T-helper 1 cell treated with Interleukin-12 subunit alpha and Interleukin-12 subunit beta and Interleukin-4 antibody, amounts not matched to agents 30 μg/mL and 1 μg/mL, for 36 hours (primary cell): ENCODE measurements at regions not wholly inside any gene's neighbourhood (a gene's known extent, or its start where the extent isn't known, plus 50 kb on each side); places are given as distances from the start of the nearest gene placed in this dataset.

ENCODE experiments used
- H3K27ac Mint-ChIP-seq: one replicate; pipeline ENCODE4 v1.8.0; 2021; ENCODE audit warnings: mild to moderate bottlenecking, mixed read lengths
- H3K27me3 Mint-ChIP-seq: one replicate; pipeline ENCODE4 v1.8.0; 2021; ENCODE audit warnings: low read depth, mixed read lengths
- H3K36me3 Mint-ChIP-seq: one replicate; pipeline ENCODE4 v1.8.0; 2021; ENCODE audit warnings: low read depth, mixed read lengths
- H3K4me1 Mint-ChIP-seq: one replicate; pipeline ENCODE4 v1.8.0; 2021; ENCODE audit warnings: low read depth, mixed read lengths
- H3K4me3 Mint-ChIP-seq: one replicate; pipeline ENCODE4 v1.8.0; 2021; ENCODE audit warnings: mild to moderate bottlenecking, moderate library complexity, mixed read lengths
- H3K9me3 Mint-ChIP-seq: one replicate; pipeline ENCODE4 v1.8.0; 2021; ENCODE audit warnings: mixed read lengths

- Mint-ChIP-seq H3K9me3 (no peaks in the 10 kb centered on the region), H3K27ac (no peak overlapping the region)
Observed at GRCh38 chr18:71902482-71902881, 641.7 kb downstream of the CBLN2 start.

GRCh38 chr18:71899707-71900472 lies 644.3 kb downstream of the CBLN2 start:
- H3K27ac Mint-ChIP-seq = no peak overlapping the region

More at GRCh38 chr18:71902482-71902881, 641.7 kb downstream of the CBLN2 start:
- H3K36me3 Mint-ChIP-seq = no peaks in the 10 kb centered on the region
- no peak overlapping the region for H3K4me3 Mint-ChIP-seq
- no peaks in the 10 kb centered on the region for H3K27me3 Mint-ChIP-seq
- H3K4me1 Mint-ChIP-seq = no peaks in the 10 kb centered on the region

GRCh38 chr18:71899183-71899582 lies 645.0 kb downstream of the CBLN2 start:
- Mint-ChIP-seq H3K36me3 (no peaks in the 10 kb centered on the region), H3K27ac (no peak overlapping the region), H3K4me1 (no peaks in the 10 kb centered on the region), H3K4me3 (no peak overlapping the region), H3K27me3 (no peaks in the 10 kb centered on the region), H3K9me3 (no peaks in the 10 kb centered on the region)

More at GRCh38 chr18:71899707-71900472, 644.3 kb downstream of the CBLN2 start:
- no peaks in the 10 kb centered on the region for H3K9me3 Mint-ChIP-seq
- H3K27me3 Mint-ChIP-seq = no peaks in the 10 kb centered on the region
- no peaks in the 10 kb centered on the region for H3K4me1 Mint-ChIP-seq
- H3K4me3 Mint-ChIP-seq = no peak overlapping the region
- no peaks in the 10 kb centered on the region for H3K36me3 Mint-ChIP-seq

- Mint-ChIP-seq H3K4me1 (no peaks in the 10 kb centered on the region), H3K27ac (no peak overlapping the region), H3K27me3 (no peaks in the 10 kb centered on the region), H3K36me3 (no peaks in the 10 kb centered on the region), H3K9me3 (no peaks in the 10 kb centered on the region), H3K4me3 (no peak overlapping the region)
Observed at GRCh38 chr18:71887509-71887908, 656.6 kb downstream of the CBLN2 start.

GRCh38 chr18:71878226-71878625 lies 665.9 kb downstream of the CBLN2 start:
- Mint-ChIP-seq H3K36me3 (no peaks in the 10 kb centered on the region), H3K9me3 (peaks cover 3% of the 10 kb centered on the region), H3K27me3 (no peaks in the 10 kb centered on the region), H3K4me3 (no peak overlapping the region), H3K27ac (no peak overlapping the region), H3K4me1 (no peaks in the 10 kb centered on the region)

GRCh38 chr18:71873695-71874094 lies 670.4 kb downstream of the CBLN2 start:
- Mint-ChIP-seq H3K4me3 (no peak overlapping the region), H3K9me3 (peaks cover 3% of the 10 kb centered on the region), H3K27ac (no peak overlapping the region), H3K4me1 (no peaks in the 10 kb centered on the region), H3K36me3 (no peaks in the 10 kb centered on the region), H3K27me3 (no peaks in the 10 kb centered on the region)

- Mint-ChIP-seq H3K9me3 (no peaks in the 10 kb centered on the region), H3K27ac (no peak overlapping the region), H3K4me3 (no peak overlapping the region), H3K4me1 (no peaks in the 10 kb centered on the region), H3K27me3 (no peaks in the 10 kb centered on the region), H3K36me3 (no peaks in the 10 kb centered on the region)
Observed at GRCh38 chr18:71865888-71866287, 678.3 kb downstream of the CBLN2 start.

GRCh38 chr18:71850602-71851001 lies 693.5 kb downstream of the CBLN2 start:
- Mint-ChIP-seq H3K4me3 (no peak overlapping the region), H3K36me3 (no peaks in the 10 kb centered on the region), H3K27me3 (no peaks in the 10 kb centered on the region), H3K9me3 (peaks cover 25% of the 10 kb centered on the region), H3K27ac (no peak overlapping the region), H3K4me1 (no peaks in the 10 kb centered on the region)

GRCh38 chr18:71849407-71849806 lies 694.7 kb downstream of the CBLN2 start:
- Mint-ChIP-seq H3K27me3 (no peaks in the 10 kb centered on the region), H3K4me1 (no peaks in the 10 kb centered on the region), H3K36me3 (no peaks in the 10 kb centered on the region), H3K27ac (no peak overlapping the region), H3K9me3 (peaks cover 25% of the 10 kb centered on the region), H3K4me3 (no peak overlapping the region)

- Mint-ChIP-seq H3K27me3 (no peaks in the 10 kb centered on the region), H3K4me3 (no peak overlapping the region), H3K36me3 (no peaks in the 10 kb centered on the region), H3K4me1 (no peaks in the 10 kb centered on the region), H3K9me3 (peaks cover 24% of the 10 kb centered on the region), H3K27ac (no peak overlapping the region)
Observed at GRCh38 chr18:71846716-71847115, 697.4 kb downstream of the CBLN2 start.

- Mint-ChIP-seq H3K4me1 (no peaks in the 10 kb centered on the region), H3K4me3 (no peak overlapping the region), H3K36me3 (no peaks in the 10 kb centered on the region), H3K27ac (no peak overlapping the region), H3K27me3 (no peaks in the 10 kb centered on the region), H3K9me3 (peaks cover 20% of the 10 kb centered on the region)
Observed at GRCh38 chr18:71844814-71845213, 699.3 kb downstream of the CBLN2 start.

GRCh38 chr18:71842666-71843065 lies 701.5 kb downstream of the CBLN2 start:
- Mint-ChIP-seq H3K36me3 (no peaks in the 10 kb centered on the region), H3K27ac (no peak overlapping the region), H3K4me3 (no peak overlapping the region), H3K9me3 (peaks cover 12% of the 10 kb centered on the region), H3K27me3 (no peaks in the 10 kb centered on the region), H3K4me1 (no peaks in the 10 kb centered on the region)

GRCh38 chr18:71837547-71837946 lies 706.6 kb downstream of the CBLN2 start:
- no peak overlapping the region for H3K27ac Mint-ChIP-seq
- H3K36me3 Mint-ChIP-seq = no peaks in the 10 kb centered on the region
- no peak overlapping the region for H3K4me3 Mint-ChIP-seq
- no peaks in the 10 kb centered on the region for H3K4me1 Mint-ChIP-seq
- peaks cover under 1% of the 10 kb centered on the region for H3K9me3 Mint-ChIP-seq
- H3K27me3 Mint-ChIP-seq = no peaks in the 10 kb centered on the region

- no peak overlapping the region for H3K4me3 Mint-ChIP-seq
- H3K4me1 Mint-ChIP-seq = no peaks in the 10 kb centered on the region
- H3K27me3 Mint-ChIP-seq = no peaks in the 10 kb centered on the region
- no peak overlapping the region for H3K27ac Mint-ChIP-seq
- no peaks in the 10 kb centered on the region for H3K9me3 Mint-ChIP-seq
- H3K36me3 Mint-ChIP-seq = no peaks in the 10 kb centered on the region
Observed at GRCh38 chr18:71832946-71833617, 711.1 kb downstream of the CBLN2 start.

GRCh38 chr18:71831039-71831438 lies 713.1 kb downstream of the CBLN2 start:
- H3K36me3 Mint-ChIP-seq = no peaks in the 10 kb centered on the region
- H3K9me3 Mint-ChIP-seq = no peaks in the 10 kb centered on the region
- H3K4me1 Mint-ChIP-seq = no peaks in the 10 kb centered on the region
- H3K27ac Mint-ChIP-seq = no peak overlapping the region
- H3K27me3 Mint-ChIP-seq = no peaks in the 10 kb centered on the region
- H3K4me3 Mint-ChIP-seq = no peak overlapping the region
